HepG2 (cell line): ENCODE measurements at regions not wholly inside any gene's neighbourhood (a gene's known extent, or its start where the extent isn't known, plus 50 kb on each side); places are given as distances from the start of the nearest gene placed in this dataset.

ENCODE experiments used
- ATAC-seq: fragments of 200-7000 bp; cut with Tn5 transposase; 3 replicates; pipeline ENCODE4 v1.9.1; 2020; ENCODE audit warnings: mild to moderate bottlenecking, moderate library complexity
- BruUV-seq: library from RNA; stranded (reverse); fragments of 400-500 nt; replicated peaks from 2 replicates; lab custom pipeline; 2021; lab: Mats Ljungman, UMichigan
- CTCF ChIA-PET: fragments of 300-600 bp; formaldehyde crosslinking; extraction: SDS; loops from one replicate; lab custom pipeline; 2021; ENCODE audit warnings: low total read pairs, inconsistent platforms, low intra/inter-chr PET ratio; lab: Yijun Ruan, JAX
- POLR2A ChIA-PET: fragments of 350-600 bp; sonication (Branson Sonifier 250); formaldehyde crosslinking; loops from one replicate; lab custom pipeline; 2020; ENCODE audit warnings: antibody characterized with exemption, inconsistent platforms; lab: Yijun Ruan, JAX
- DNase-seq: peaks from one replicate; pipeline ENCODE4 v3.0.0-alpha.2; 2015; ENCODE audit warnings: low spot score
- FAIRE-seq: peaks from 3 replicates; lab custom pipeline; 2011; peaks lifted over from hg19 to GRCh38; lab: Jason Lieb, UNC
- H2AFZ ChIP-seq: one replicate; pipeline ENCODE4 v1.6.1; 2011; ENCODE audit warnings: low read length, inconsistent platforms
- H3K27ac ChIP-seq: fragments of 300-600 bp; 3 replicates; pipeline ENCODE4 v1.8.0; 2011; ENCODE audit warnings: mixed run types, mild to moderate bottlenecking, mixed read lengths, low read length, inconsistent platforms; ENCODE audit not compliant: insufficient read depth; ENCODE audit errors: extremely low read length
- H3K27me3 ChIP-seq, 2 experiments: fragments of 200-600 bp in 1 of 2; 2 replicates in 1 of 2; 3 replicates in 1 of 2; pipeline versions ENCODE4 v1.6.0 to v1.8.0; 2011; ENCODE audit warnings: low read length in 2 of 2, mild to moderate bottlenecking in 2 of 2, moderate library complexity in 2 of 2, inconsistent platforms in 1 of 2; ENCODE audit not compliant: insufficient read depth in 2 of 2, control insufficient read depth in 1 of 2
- H3K36me3 ChIP-seq, 2 experiments: fragments of 200-600 bp in 1 of 2; replicated peaks in 1 of 2; 2 replicates in 1 of 2; 3 replicates in 1 of 2; pipeline versions ENCODE4 v1.5.1 to v1.8.0; 2011; ENCODE audit warnings: low read length in 2 of 2, inconsistent platforms in 1 of 2; ENCODE audit not compliant: insufficient read depth in 2 of 2, control insufficient read depth in 1 of 2
- H3K4me1 ChIP-seq: 2 replicates; pipeline ENCODE4 v1.5.1; 2012; ENCODE audit warnings: low read length, inconsistent platforms; ENCODE audit not compliant: insufficient read depth
- H3K4me2 ChIP-seq: 2 replicates; pipeline ENCODE4 v1.6.0; 2011; ENCODE audit warnings: low read depth, low read length, inconsistent platforms
- H3K4me3 ChIP-seq, 3 experiments: fragments of 200-600 bp in 1 of 3; sonication (generic), shearing (Covaris generic) in 1 of 3; replicated peaks in 1 of 3; 2 replicates each; pipeline ENCODE4 v1.5.1; 2011 to 2016; ENCODE audit warnings: low read length in 3 of 3, inconsistent platforms in 2 of 3, low read depth in 2 of 3, mild to moderate bottlenecking in 2 of 3, control low read depth in 1 of 3, mixed read lengths in 1 of 3; ENCODE audit not compliant: insufficient read depth in 1 of 3
- H3K79me2 ChIP-seq: one replicate; pipeline ENCODE4 v1.6.1; 2011; ENCODE audit warnings: low read length, inconsistent platforms; ENCODE audit not compliant: insufficient read depth
- H3K9ac ChIP-seq: 2 replicates; pipeline ENCODE4 v1.6.0; 2011; ENCODE audit warnings: mild to moderate bottlenecking, low read depth, low read length, inconsistent platforms; ENCODE audit not compliant: insufficient read depth
- H3K9me3 ChIP-seq: 2 replicates; pipeline ENCODE4 v1.5.1; 2012; ENCODE audit warnings: mild to moderate bottlenecking, low read length
- H4K20me1 ChIP-seq: 2 replicates; pipeline ENCODE4 v1.6.0; 2011; ENCODE audit warnings: inconsistent platforms, mild to moderate bottlenecking, low read length, moderate library complexity; ENCODE audit not compliant: insufficient read depth
- ARHGAP35 ChIP-seq: sonication (generic); formaldehyde crosslinking; IDR thresholded peaks from 2 replicates; pipeline ENCODE4 v1.9.0; 2022; ENCODE audit warnings: mild to moderate bottlenecking, inconsistent platforms, moderate library complexity, missing genetic modification reagents, borderline replicate concordance
- ETV6 ChIP-seq: sonication (generic); formaldehyde crosslinking; conservative IDR thresholded peaks from 2 replicates; pipeline ENCODE4 v1.4.0; 2020; ENCODE audit warnings: missing genetic modification reagents
- KDM5A ChIP-seq: fragments of 200-600 bp; sonication (generic); IDR thresholded peaks from 2 replicates; pipeline ENCODE4 v1.7.0; 2018; ENCODE audit warnings: antibody characterized with exemption, mild to moderate bottlenecking, low read length, borderline replicate concordance
- MLLT10 ChIP-seq: sonication (generic); formaldehyde crosslinking; IDR thresholded peaks from 2 replicates; pipeline ENCODE4 v1.4.0; 2020; ENCODE audit warnings: missing genetic modification reagents
- MTF1 ChIP-seq: sonication (generic); formaldehyde crosslinking; IDR thresholded peaks from 2 replicates; pipeline ENCODE4 v1.5.0; 2020; ENCODE audit warnings: missing genetic modification reagents
- SRSF9 ChIP-seq: fragments of 200-400 bp; formaldehyde crosslinking; IDR thresholded peaks from 2 replicates; pipeline ENCODE4 v1.6.1; 2018; ENCODE audit warnings: borderline replicate concordance, mild to moderate bottlenecking, low read depth, low read length; ENCODE audit not compliant: insufficient read depth, poor library complexity, severe bottlenecking
- U2AF2 ChIP-seq: fragments of 200-400 bp; formaldehyde crosslinking; IDR thresholded peaks from 2 replicates; pipeline ENCODE4 v1.6.1; 2017; ENCODE audit warnings: low read depth, mild to moderate bottlenecking, low read length
- ZFP36L2 ChIP-seq: sonication (generic); formaldehyde crosslinking; IDR thresholded peaks from 2 replicates; pipeline ENCODE4 v1.4.0; 2020; ENCODE audit warnings: missing genetic modification reagents
- ZNF180 ChIP-seq: sonication (generic); formaldehyde crosslinking; IDR thresholded peaks from 2 replicates; pipeline ENCODE4 v1.4.0; 2020; ENCODE audit warnings: low read depth, missing genetic modification reagents, borderline replicate concordance
- ZNF841 ChIP-seq: sonication (generic); formaldehyde crosslinking; IDR thresholded peaks from 2 replicates; pipeline ENCODE4 v1.8.1; 2023; ENCODE audit warnings: missing genetic modification reagents, borderline replicate concordance
- in situ Hi-C: cut with HindIII; loops from 2 replicates; pipeline ENCODE4 v1.10.0; 2017; ENCODE audit warnings: low pct_unique_long_range_greater_than_20kb; ENCODE audit not compliant: extremely low pct_ligation_motif_present
- intact Hi-C: fragments of 100-400 bp; cut with micrococcal nuclease; formaldehyde crosslinking; loops from one replicate; pipeline ENCODE4 v1.10.0; 2022; ENCODE audit not compliant: unreplicated experiment
- TF ChIP-seq, protein P1 (sequence below): sonication (generic); formaldehyde crosslinking; IDR thresholded peaks from 2 replicates; pipeline ENCODE4 v1.5.0; 2020; ENCODE audit warnings: mild to moderate bottlenecking, missing genetic modification reagents
- TF ChIP-seq, protein P2 (sequence below): sonication (generic); formaldehyde crosslinking; IDR thresholded peaks from 2 replicates; pipeline ENCODE4 v1.5.0; 2020; ENCODE audit warnings: missing genetic modification reagents, mild to moderate bottlenecking, borderline replicate concordance
- TF ChIP-seq, protein P3 (sequence below): sonication (generic); formaldehyde crosslinking; IDR thresholded peaks from 2 replicates; pipeline ENCODE4 v1.5.0; 2020; ENCODE audit warnings: missing genetic modification reagents
- TF ChIP-seq, protein P4 (sequence below): sonication (generic); formaldehyde crosslinking; conservative IDR thresholded peaks from 2 replicates; pipeline ENCODE4 v1.5.0; 2020; ENCODE audit warnings: missing genetic modification reagents
- TF ChIP-seq, protein P5 (sequence below): IDR thresholded peaks from 2 replicates; pipeline ENCODE4 v1.6.1; 2016; ENCODE audit warnings: missing genetic modification reagents, missing compliant biosample characterization

DNA sequence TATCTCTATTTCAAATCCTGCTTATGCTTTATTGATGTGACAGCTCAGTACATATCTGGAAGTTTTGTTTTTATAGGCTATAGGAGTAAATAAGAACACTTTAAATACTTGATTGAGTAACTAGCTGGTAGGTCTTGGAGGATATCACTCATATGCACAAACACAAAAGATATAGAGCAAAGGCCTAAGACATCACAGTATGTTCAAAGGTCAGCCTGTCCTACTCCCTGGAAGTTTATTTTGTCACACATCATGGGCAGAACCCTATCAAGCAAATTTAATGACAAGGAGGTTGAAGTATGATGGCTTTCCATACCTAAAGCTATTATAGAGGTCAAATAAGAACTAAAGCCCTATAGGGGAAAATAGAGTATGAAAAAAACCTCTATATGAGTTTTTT lies 70.0 kb upstream of the MS4A8 start:
- no peak overlapping the region for H2AFZ ChIP-seq
- POLR2A ChIA-PET = no interaction called here
- H3K4me1 ChIP-seq = no peaks in the 10 kb centered on the region
- H3K27ac ChIP-seq = no peak overlapping the region
- H3K9ac ChIP-seq = no peak overlapping the region
- H3K4me2 ChIP-seq = no peak overlapping the region
- no peaks in the 10 kb centered on the region for H3K36me3 ChIP-seq
- DNase-seq (no peak), FAIRE-seq (no peak), ATAC-seq (no peak)
- no peaks in the 10 kb centered on the region for H3K79me2 ChIP-seq
- H3K27me3 ChIP-seq = no peaks in the 10 kb centered on the region
- CTCF ChIA-PET = no interaction called here
- intact Hi-C loops (no loop called here), in situ Hi-C loops (no loop called here)
- BruUV-seq = no TSS peak
- H4K20me1 ChIP-seq = no peaks in the 10 kb centered on the region
- peaks cover 2% of the 10 kb centered on the region; the same call in 1 of the 2 replicates for H3K9me3 ChIP-seq
- H3K4me3 ChIP-seq = no peak overlapping the region
- TF ChIP-seq, protein P1, sequence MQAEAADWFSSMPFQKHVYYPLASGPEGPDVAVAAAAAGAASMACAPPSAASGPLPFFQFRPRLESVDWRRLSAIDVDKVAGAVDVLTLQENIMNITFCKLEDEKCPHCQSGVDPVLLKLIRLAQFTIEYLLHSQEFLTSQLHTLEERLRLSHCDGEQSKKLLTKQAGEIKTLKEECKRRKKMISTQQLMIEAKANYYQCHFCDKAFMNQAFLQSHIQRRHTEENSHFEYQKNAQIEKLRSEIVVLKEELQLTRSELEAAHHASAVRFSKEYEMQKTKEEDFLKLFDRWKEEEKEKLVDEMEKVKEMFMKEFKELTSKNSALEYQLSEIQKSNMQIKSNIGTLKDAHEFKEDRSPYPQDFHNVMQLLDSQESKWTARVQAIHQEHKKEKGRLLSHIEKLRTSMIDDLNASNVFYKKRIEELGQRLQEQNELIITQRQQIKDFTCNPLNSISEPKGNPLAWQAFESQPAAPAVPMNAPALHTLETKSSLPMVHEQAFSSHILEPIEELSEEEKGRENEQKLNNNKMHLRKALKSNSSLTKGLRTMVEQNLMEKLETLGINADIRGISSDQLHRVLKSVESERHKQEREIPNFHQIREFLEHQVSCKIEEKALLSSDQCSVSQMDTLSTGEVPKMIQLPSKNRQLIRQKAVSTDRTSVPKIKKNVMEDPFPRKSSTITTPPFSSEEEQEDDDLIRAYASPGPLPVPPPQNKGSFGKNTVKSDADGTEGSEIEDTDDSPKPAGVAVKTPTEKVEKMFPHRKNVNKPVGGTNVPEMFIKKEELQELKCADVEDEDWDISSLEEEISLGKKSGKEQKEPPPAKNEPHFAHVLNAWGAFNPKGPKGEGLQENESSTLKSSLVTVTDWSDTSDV (CRISPR knock-in tag) = no peak
- no peak for TF ChIP-seq SRSF9
- no peak for TF ChIP-seq ZNF180 (CRISPR knock-in tag)
- no peak for TF ChIP-seq U2AF2
- TF ChIP-seq, protein P2, sequence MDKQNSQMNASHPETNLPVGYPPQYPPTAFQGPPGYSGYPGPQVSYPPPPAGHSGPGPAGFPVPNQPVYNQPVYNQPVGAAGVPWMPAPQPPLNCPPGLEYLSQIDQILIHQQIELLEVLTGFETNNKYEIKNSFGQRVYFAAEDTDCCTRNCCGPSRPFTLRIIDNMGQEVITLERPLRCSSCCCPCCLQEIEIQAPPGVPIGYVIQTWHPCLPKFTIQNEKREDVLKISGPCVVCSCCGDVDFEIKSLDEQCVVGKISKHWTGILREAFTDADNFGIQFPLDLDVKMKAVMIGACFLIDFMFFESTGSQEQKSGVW = no peak
- TF ChIP-seq ETV6 (CRISPR knock-in tag) = no peak
- no peak for TF ChIP-seq ZFP36L2 (CRISPR knock-in tag)
- no peak for TF ChIP-seq KDM5A
- TF ChIP-seq MTF1 (CRISPR knock-in tag) = no peak
- TF ChIP-seq, protein P3, sequence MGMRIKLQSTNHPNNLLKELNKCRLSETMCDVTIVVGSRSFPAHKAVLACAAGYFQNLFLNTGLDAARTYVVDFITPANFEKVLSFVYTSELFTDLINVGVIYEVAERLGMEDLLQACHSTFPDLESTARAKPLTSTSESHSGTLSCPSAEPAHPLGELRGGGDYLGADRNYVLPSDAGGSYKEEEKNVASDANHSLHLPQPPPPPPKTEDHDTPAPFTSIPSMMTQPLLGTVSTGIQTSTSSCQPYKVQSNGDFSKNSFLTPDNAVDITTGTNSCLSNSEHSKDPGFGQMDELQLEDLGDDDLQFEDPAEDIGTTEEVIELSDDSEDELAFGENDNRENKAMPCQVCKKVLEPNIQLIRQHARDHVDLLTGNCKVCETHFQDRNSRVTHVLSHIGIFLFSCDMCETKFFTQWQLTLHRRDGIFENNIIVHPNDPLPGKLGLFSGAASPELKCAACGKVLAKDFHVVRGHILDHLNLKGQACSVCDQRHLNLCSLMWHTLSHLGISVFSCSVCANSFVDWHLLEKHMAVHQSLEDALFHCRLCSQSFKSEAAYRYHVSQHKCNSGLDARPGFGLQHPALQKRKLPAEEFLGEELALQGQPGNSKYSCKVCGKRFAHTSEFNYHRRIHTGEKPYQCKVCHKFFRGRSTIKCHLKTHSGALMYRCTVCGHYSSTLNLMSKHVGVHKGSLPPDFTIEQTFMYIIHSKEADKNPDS (CRISPR knock-in tag) = no peak
- no peak for TF ChIP-seq ZNF841 (CRISPR knock-in tag)
- TF ChIP-seq, protein P4, sequence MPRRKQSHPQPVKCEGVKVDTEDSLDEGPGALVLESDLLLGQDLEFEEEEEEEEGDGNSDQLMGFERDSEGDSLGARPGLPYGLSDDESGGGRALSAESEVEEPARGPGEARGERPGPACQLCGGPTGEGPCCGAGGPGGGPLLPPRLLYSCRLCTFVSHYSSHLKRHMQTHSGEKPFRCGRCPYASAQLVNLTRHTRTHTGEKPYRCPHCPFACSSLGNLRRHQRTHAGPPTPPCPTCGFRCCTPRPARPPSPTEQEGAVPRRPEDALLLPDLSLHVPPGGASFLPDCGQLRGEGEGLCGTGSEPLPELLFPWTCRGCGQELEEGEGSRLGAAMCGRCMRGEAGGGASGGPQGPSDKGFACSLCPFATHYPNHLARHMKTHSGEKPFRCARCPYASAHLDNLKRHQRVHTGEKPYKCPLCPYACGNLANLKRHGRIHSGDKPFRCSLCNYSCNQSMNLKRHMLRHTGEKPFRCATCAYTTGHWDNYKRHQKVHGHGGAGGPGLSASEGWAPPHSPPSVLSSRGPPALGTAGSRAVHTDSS (CRISPR knock-in tag) = no peak
- no peak for TF ChIP-seq MLLT10 (CRISPR knock-in tag)
- TF ChIP-seq, protein P5, sequence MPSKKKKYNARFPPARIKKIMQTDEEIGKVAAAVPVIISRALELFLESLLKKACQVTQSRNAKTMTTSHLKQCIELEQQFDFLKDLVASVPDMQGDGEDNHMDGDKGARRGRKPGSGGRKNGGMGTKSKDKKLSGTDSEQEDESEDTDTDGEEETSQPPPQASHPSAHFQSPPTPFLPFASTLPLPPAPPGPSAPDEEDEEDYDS (CRISPR knock-in tag) = no peak
- TF ChIP-seq ARHGAP35 (CRISPR knock-in tag) = no peak
